NCI-H526 (cell line): ENCODE measurements at regions not wholly inside any gene's neighbourhood (a gene's known extent, or its start where the extent isn't known, plus 50 kb on each side); places are given as distances from the start of the nearest gene placed in this dataset.

Source experiments
- DNase-seq, 2 experiments: peaks; one replicate each; lab custom pipeline; 2025; lab: John Stamatoyannopoulos, UW

DNA sequence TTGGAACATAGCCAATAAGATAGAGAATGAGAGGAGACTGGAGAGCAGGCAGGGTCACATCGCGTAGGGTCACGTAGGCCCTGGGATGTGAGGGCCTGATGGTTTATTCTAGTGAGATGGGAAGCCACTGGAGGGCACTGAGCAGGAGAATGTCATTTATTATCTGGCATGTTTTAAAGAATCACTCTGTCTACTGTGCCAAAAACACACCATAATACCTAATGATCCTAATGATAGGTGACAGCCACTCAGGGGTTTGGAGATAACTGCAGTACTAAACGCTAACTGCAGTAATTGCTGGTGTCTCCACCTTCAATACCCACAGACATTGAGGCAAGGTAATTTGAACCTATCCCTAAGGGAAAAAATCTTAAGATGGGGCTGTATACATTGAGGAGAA is 185.4 kb downstream of the TTLL7 start:
- no peak for DNase-seq

- DNase-seq = no peak
These were observed 188.8 kb downstream of the TTLL7 start for GRCh38 chr1:83810144-83810543.

DNA sequence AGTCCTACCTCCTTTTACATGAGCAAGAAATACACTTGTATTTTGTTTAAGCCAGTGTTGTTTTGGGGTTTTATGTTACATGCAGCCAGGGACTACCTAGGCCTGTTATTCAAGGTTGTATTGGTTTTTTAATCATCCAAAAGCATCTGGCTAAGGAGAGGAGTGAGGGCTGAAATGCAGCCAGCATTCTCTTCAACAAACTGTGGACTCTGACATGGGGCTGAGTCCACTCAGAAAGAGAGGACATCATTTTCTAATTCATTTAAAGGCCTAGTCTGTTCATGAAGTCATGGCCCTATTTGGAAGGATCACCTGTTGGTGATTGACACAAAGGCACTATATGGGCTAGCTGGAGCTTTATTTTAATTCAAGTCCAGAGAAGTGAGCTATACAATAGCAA is 190.4 kb downstream of the TTLL7 start:
- no peak for DNase-seq

- DNase-seq = no peak
These were observed 191.1 kb downstream of the TTLL7 start for GRCh38 chr1:83807821-83808220.

DNA sequence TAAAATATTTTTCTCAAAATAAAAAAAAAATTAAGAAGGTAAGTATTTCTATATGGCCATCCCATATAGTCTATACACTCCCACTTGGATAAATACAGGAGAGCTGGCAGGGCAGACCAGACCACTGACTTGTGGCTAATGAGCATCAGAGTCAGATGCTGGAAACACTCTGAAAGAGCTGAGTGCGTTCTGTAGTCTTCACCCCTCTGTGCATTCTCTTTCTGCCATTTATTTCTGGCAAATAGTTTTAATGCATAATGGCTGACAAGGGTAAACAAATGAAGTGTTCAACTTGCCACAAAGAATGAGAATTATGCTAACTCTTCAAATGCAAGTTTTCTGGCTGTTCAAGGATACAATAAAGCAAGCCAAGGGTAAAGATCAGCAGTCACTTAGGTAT is 191.7 kb downstream of the TTLL7 start:
- no peak for DNase-seq

- no peak for DNase-seq
These were observed 193.0 kb downstream of the TTLL7 start for GRCh38 chr1:83805921-83806320.

- DNase-seq = no peak
These were observed 196.3 kb downstream of the TTLL7 start for GRCh38 chr1:83802460-83803152.

- no peak for DNase-seq
These were observed 196.9 kb downstream of the TTLL7 start for GRCh38 chr1:83802023-83802422.

- no peak for DNase-seq
These were observed 198.9 kb downstream of the TTLL7 start for GRCh38 chr1:83800066-83800465.

DNA sequence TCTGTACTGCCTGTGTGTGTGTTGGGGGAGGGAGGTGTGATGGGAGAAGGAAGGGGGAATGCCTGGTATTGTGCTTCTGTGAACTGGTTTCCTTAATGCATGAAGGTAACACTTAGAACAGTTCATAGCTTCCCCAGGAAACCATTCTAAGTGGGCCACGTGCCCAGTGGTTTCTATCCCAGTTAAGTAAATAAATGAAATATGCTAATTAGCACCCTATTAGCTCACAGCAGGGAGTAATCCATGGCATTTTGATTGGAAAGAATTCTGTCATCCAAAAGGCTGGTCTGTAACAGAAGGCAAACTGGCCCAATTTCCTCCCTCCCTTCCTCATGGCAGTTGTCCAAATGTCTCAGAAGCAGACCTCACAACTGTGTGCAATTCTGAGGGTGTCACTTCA is 199.3 kb downstream of the TTLL7 start:
- no peak for DNase-seq

GRCh38 chr1:83798965-83799364 is 200.0 kb downstream of the TTLL7 start:
- DNase-seq = no peak

- no peak for DNase-seq
These were observed 202.5 kb downstream of the TTLL7 start for GRCh38 chr1:83796409-83796808.

GRCh38 chr1:83794384-83794783 is 204.5 kb downstream of the TTLL7 start:
- no peak for DNase-seq

DNA sequence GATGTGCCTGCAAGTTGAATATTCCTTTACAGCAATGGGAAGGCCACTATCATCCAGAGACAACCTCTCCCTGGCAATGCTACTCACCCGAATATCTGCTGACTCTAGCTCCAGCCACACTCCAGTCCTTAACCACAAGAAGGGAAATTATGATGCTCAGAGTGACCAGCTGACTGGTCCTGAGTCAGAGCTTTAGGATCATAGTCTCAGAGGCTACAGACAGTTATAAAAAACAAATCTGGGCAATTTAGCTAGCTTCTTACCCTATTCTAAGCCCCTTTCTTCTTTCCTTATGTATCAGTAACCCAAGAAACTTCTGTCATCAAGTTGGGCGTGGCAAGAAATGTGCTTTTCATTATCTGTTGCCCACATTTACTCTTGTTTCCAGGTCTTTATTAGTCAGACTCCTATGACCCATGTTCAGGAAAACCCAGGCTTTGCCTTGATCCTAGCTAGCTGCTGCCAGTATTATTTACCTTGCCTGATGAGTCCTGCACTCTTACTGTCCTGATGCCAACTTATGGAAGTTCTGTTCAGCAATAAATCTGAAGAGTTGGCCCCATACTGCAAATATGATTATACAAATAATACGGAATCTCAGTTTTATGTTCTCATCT is 207.0 kb downstream of the TTLL7 start:
- DNase-seq = no peak

- no peak for DNase-seq
These were observed 208.5 kb downstream of the TTLL7 start for GRCh38 chr1:83790446-83790845.

GRCh38 chr1:83787246-83787998 is 211.5 kb downstream of the TTLL7 start:
- peak; percentile 93 to 95 for DNase-seq

GRCh38 chr1:83781667-83782066 is 217.3 kb downstream of the TTLL7 start:
- no peak for DNase-seq

DNA sequence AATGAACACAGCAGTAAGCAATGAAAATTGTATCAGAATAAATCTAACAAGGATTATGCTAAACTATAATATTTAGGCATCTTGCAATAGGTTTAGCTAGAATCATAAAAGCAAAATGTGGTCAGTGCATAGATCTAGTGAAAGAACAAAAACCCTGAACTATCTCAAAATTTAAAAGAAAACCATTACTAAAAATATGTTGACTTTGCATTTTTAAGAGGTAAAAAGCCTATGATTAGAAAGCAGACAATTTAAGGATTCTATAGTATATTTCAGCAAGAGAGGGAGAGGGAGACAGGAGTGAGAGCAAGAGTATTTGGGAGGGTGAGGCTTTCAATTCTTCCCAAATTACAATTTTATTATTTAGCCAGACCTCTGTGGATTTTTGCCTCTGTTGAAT is 219.4 kb downstream of the TTLL7 start:
- no peak for DNase-seq

GRCh38 chr1:83777758-83778101 is 221.2 kb downstream of the TTLL7 start:
- DNase-seq = no peak

GRCh38 chr1:83776913-83777757 is 221.8 kb downstream of the TTLL7 start:
- DNase-seq = no peak

DNA sequence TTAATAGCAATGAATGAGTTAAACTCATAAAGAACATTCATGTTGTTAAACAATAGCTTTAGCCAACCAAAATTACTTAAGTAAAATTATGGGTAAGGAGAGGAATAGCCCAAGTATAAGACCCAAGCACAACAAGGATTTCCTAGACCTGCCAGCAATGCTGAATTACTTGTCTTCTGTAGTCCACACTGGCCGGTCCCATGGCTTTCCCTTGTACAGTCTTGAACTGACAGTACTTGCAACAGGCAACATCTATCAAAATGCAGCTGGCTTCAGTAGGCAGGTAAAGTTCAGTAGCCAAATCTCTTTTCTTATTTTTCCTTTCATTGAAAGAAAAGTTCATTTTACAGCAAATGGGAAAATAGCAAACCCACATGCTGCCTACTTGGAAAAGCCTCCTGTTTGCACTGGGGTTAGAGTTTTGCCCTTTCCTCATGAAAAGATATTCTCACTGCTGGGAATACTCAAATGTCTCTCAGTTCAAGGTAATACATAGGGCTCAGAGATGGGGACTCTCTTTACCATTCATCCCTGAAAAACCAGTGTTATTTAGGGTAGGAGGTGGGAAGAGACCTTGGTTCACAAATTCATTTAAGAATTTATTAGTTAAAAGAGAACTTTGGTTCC is 222.8 kb downstream of the TTLL7 start:
- no peak for DNase-seq

- no peak for DNase-seq
These were observed 225.9 kb downstream of the TTLL7 start for GRCh38 chr1:83773059-83773458.
